Glutamatergic neuron (in vitro differentiated cells): ENCODE measurements at regions not wholly inside any gene's neighbourhood (a gene's known extent, or its start where the extent isn't known, plus 50 kb on each side); places are given as distances from the start of the nearest gene placed in this dataset.

ENCODE experiments used
- DNase-seq: peaks from one replicate; pipeline ENCODE4 v3.0.0; 2022
- H3K27ac Mint-ChIP-seq: one replicate; pipeline ENCODE4 v1.8.0; 2020; ENCODE audit warnings: mild to moderate bottlenecking, mixed read lengths, inconsistent platforms; ENCODE audit not compliant: unreplicated experiment
- H3K27me3 Mint-ChIP-seq: one replicate; pipeline ENCODE4 v1.8.0; 2020; ENCODE audit warnings: mild to moderate bottlenecking, moderate library complexity, mixed read lengths, inconsistent platforms; ENCODE audit not compliant: unreplicated experiment
- H3K36me3 Mint-ChIP-seq: one replicate; pipeline ENCODE4 v1.8.0; 2020; ENCODE audit warnings: mild to moderate bottlenecking, mixed read lengths, inconsistent platforms; ENCODE audit not compliant: unreplicated experiment
- H3K4me1 Mint-ChIP-seq: one replicate; pipeline ENCODE4 v1.8.0; 2020; ENCODE audit warnings: mild to moderate bottlenecking, low read depth, mixed read lengths, inconsistent platforms; ENCODE audit not compliant: unreplicated experiment
- H3K4me3 Mint-ChIP-seq: one replicate; pipeline ENCODE4 v1.8.0; 2020; ENCODE audit warnings: mild to moderate bottlenecking, mixed read lengths, inconsistent platforms; ENCODE audit not compliant: unreplicated experiment
- H3K9me3 Mint-ChIP-seq: one replicate; pipeline ENCODE4 v1.8.0; 2020; ENCODE audit warnings: mild to moderate bottlenecking, moderate library complexity, mixed read lengths, inconsistent platforms; ENCODE audit not compliant: unreplicated experiment
- TF ChIP-seq, protein P1 (sequence below): fragments of 200-600 bp; sonication (generic); IDR thresholded peaks from one replicate; pipeline ENCODE4 v1.5.0; 2021; ENCODE audit not compliant: partially characterized antibody, unreplicated experiment

GRCh38 chr11:91854780-91855179, 369.8 kb upstream of the FAT3 start:
- Mint-ChIP-seq H3K27me3 (no peaks in the 10 kb centered on the region), H3K4me1 (peaks cover 11% of the 10 kb centered on the region), H3K4me3 (no peak overlapping the region), H3K36me3 (no peaks in the 10 kb centered on the region), H3K9me3 (no peaks in the 10 kb centered on the region), H3K27ac (no peak overlapping the region)
- TF ChIP-seq, protein P1, sequence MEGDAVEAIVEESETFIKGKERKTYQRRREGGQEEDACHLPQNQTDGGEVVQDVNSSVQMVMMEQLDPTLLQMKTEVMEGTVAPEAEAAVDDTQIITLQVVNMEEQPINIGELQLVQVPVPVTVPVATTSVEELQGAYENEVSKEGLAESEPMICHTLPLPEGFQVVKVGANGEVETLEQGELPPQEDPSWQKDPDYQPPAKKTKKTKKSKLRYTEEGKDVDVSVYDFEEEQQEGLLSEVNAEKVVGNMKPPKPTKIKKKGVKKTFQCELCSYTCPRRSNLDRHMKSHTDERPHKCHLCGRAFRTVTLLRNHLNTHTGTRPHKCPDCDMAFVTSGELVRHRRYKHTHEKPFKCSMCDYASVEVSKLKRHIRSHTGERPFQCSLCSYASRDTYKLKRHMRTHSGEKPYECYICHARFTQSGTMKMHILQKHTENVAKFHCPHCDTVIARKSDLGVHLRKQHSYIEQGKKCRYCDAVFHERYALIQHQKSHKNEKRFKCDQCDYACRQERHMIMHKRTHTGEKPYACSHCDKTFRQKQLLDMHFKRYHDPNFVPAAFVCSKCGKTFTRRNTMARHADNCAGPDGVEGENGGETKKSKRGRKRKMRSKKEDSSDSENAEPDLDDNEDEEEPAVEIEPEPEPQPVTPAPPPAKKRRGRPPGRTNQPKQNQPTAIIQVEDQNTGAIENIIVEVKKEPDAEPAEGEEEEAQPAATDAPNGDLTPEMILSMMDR, result no peak
- DNase-seq, result no peak

GRCh38 chr11:91854171-91854570, 370.4 kb upstream of the FAT3 start:
- DNase-seq, result no peak
- peaks cover 2% of the 10 kb centered on the region for H3K27me3 Mint-ChIP-seq
- no peaks in the 10 kb centered on the region for H3K36me3 Mint-ChIP-seq
- H3K27ac Mint-ChIP-seq, result no peak overlapping the region
- no peak overlapping the region for H3K4me3 Mint-ChIP-seq
- H3K4me1 Mint-ChIP-seq, result peaks cover 15% of the 10 kb centered on the region
- no peaks in the 10 kb centered on the region for H3K9me3 Mint-ChIP-seq
- TF ChIP-seq, protein P1, result no peak

- DNase-seq, result no peak
- H3K36me3 Mint-ChIP-seq, result no peaks in the 10 kb centered on the region
- H3K4me1 Mint-ChIP-seq, result peaks cover 21% of the 10 kb centered on the region
- H3K27me3 Mint-ChIP-seq, result peaks cover 2% of the 10 kb centered on the region
- H3K9me3 Mint-ChIP-seq, result no peaks in the 10 kb centered on the region
- TF ChIP-seq, protein P1, result no peak
- H3K27ac Mint-ChIP-seq, result no peak overlapping the region
- no peak overlapping the region for H3K4me3 Mint-ChIP-seq
Measured at GRCh38 chr11:91851908-91852307, 372.7 kb upstream of the FAT3 start.

- Mint-ChIP-seq H3K4me3 (no peak overlapping the region), H3K4me1 (peaks cover 21% of the 10 kb centered on the region), H3K27me3 (peaks cover 2% of the 10 kb centered on the region), H3K27ac (no peak overlapping the region), H3K9me3 (no peaks in the 10 kb centered on the region), H3K36me3 (no peaks in the 10 kb centered on the region)
- TF ChIP-seq, protein P1, result no peak
- no peak for DNase-seq
Measured at GRCh38 chr11:91850533-91851275, 373.9 kb upstream of the FAT3 start.

GRCh38 chr11:91850021-91850420, 374.6 kb upstream of the FAT3 start:
- H3K27ac Mint-ChIP-seq, result no peak overlapping the region
- no peaks in the 10 kb centered on the region for H3K9me3 Mint-ChIP-seq
- peaks cover 2% of the 10 kb centered on the region for H3K27me3 Mint-ChIP-seq
- no peak overlapping the region for H3K4me3 Mint-ChIP-seq
- H3K36me3 Mint-ChIP-seq, result no peaks in the 10 kb centered on the region
- peaks cover 21% of the 10 kb centered on the region for H3K4me1 Mint-ChIP-seq
- TF ChIP-seq, protein P1, result no peak
- no peak for DNase-seq
